ENCODE measurements at regions not wholly inside any gene's neighbourhood (a gene's known extent, or its start where the extent isn't known, plus 50 kb on each side); places are given as distances from the start of the nearest gene placed in this dataset.

- TF ChIP-seq CTCF (IDR thresholded peaks at IDR 0.05; ENCODE audit: low read depth, low read length, poor library complexity, severe bottlenecking): no peak
- TF ChIP-seq EZH2phosphoT487 (IDR thresholded peaks at IDR 0.05; ENCODE audit: borderline replicate concordance, low read length): no peak
These were observed 100.7 kb upstream of the GMDS start for GRCh38 chr6:2346078-2346477.

All from DOHH2 (cell line).